NCI-H2081 treated with DMSO at 0.1 percent for 48 hours (cell line): ENCODE measurements at regions not wholly inside any gene's neighbourhood (a gene's known extent, or its start where the extent isn't known, plus 50 kb on each side); places are given as distances from the start of the nearest gene placed in this dataset.

ENCODE experiments used
- DNase-seq: peaks from one replicate; lab custom pipeline; 2025; lab: John Stamatoyannopoulos, UW

GRCh38 chr2:7289697-7290096, 372.5 kb downstream of the RNF144A start:
- DNase-seq, result no peak

- no peak for DNase-seq
Measured at GRCh38 chr2:7292154-7292691, 375.0 kb downstream of the RNF144A start.

GRCh38 chr2:7309582-7309981, 392.4 kb downstream of the RNF144A start:
- DNase-seq, result no peak

GRCh38 chr2:7324706-7325105, 407.5 kb downstream of the RNF144A start:
- no peak for DNase-seq

GRCh38 chr2:7325186-7325585, 408.0 kb downstream of the RNF144A start:
- DNase-seq, result no peak

- DNase-seq, result no peak
Measured at GRCh38 chr2:7329465-7329864, 412.3 kb downstream of the RNF144A start.

GRCh38 chr2:7333189-7333765, 416.1 kb downstream of the RNF144A start:
- no peak for DNase-seq

- no peak for DNase-seq
Measured at GRCh38 chr2:7333960-7334493, 416.8 kb downstream of the RNF144A start.

GRCh38 chr2:7338961-7339360, 421.7 kb downstream of the RNF144A start:
- no peak for DNase-seq

- no peak for DNase-seq
Measured at GRCh38 chr2:7346336-7346735, 429.1 kb downstream of the RNF144A start.

- no peak for DNase-seq
Measured at GRCh38 chr2:7348761-7349160, 431.5 kb downstream of the RNF144A start.

GRCh38 chr2:7352191-7352590, 435.0 kb downstream of the RNF144A start:
- no peak for DNase-seq

GRCh38 chr2:7353571-7353970, 436.4 kb downstream of the RNF144A start:
- DNase-seq, result no peak

GRCh38 chr2:7355781-7356180, 438.6 kb downstream of the RNF144A start:
- DNase-seq, result no peak

GRCh38 chr2:7356909-7357584, 439.8 kb downstream of the RNF144A start:
- DNase-seq, result no peak

- no peak for DNase-seq
Measured at GRCh38 chr2:7357993-7358392, 440.8 kb downstream of the RNF144A start.

GRCh38 chr2:7358865-7359447, 441.7 kb downstream of the RNF144A start:
- no peak for DNase-seq

GRCh38 chr2:7363906-7364305, 446.7 kb downstream of the RNF144A start:
- DNase-seq, result no peak

GRCh38 chr2:7368211-7368610, 451.0 kb downstream of the RNF144A start:
- no peak for DNase-seq

GRCh38 chr2:7373156-7373555, 455.9 kb downstream of the RNF144A start:
- no peak for DNase-seq

- no peak for DNase-seq
Measured at GRCh38 chr2:7375901-7376300, 458.7 kb downstream of the RNF144A start.

- DNase-seq, result no peak
Measured at GRCh38 chr2:7377916-7378569, 460.8 kb downstream of the RNF144A start.

- no peak for DNase-seq
Measured at GRCh38 chr2:7378591-7378990, 461.4 kb downstream of the RNF144A start.
